AG09309 (cell line): ENCODE measurements at regions not wholly inside any gene's neighbourhood (a gene's known extent, or its start where the extent isn't known, plus 50 kb on each side); places are given as distances from the start of the nearest gene placed in this dataset.

ENCODE experiments used
- DNase-seq: peaks from one replicate; pipeline ENCODE4 v3.0.0-alpha.2; 2010; ENCODE audit warnings: low read depth
- H3K4me3 ChIP-seq: 2 replicates; pipeline ENCODE4 v1.5.1; 2011; ENCODE audit warnings: mild to moderate bottlenecking, low read depth, low read length, moderate library complexity; ENCODE audit not compliant: control insufficient read depth
- TF ChIP-seq, protein P1 (sequence below): IDR thresholded peaks from 2 replicates; pipeline ENCODE4 v1.5.1; 2011; ENCODE audit warnings: mild to moderate bottlenecking, low read depth, low read length, inconsistent platforms; ENCODE audit not compliant: insufficient read depth, control insufficient read depth; ENCODE audit errors: missing control alignments

GRCh38 chr5:166942948-166943347 is 1348.5 kb upstream of the WWC1 start:
- DNase-seq, result no peak
- no peak overlapping the region for H3K4me3 ChIP-seq
- TF ChIP-seq, protein P1, sequence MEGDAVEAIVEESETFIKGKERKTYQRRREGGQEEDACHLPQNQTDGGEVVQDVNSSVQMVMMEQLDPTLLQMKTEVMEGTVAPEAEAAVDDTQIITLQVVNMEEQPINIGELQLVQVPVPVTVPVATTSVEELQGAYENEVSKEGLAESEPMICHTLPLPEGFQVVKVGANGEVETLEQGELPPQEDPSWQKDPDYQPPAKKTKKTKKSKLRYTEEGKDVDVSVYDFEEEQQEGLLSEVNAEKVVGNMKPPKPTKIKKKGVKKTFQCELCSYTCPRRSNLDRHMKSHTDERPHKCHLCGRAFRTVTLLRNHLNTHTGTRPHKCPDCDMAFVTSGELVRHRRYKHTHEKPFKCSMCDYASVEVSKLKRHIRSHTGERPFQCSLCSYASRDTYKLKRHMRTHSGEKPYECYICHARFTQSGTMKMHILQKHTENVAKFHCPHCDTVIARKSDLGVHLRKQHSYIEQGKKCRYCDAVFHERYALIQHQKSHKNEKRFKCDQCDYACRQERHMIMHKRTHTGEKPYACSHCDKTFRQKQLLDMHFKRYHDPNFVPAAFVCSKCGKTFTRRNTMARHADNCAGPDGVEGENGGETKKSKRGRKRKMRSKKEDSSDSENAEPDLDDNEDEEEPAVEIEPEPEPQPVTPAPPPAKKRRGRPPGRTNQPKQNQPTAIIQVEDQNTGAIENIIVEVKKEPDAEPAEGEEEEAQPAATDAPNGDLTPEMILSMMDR, result no peak

DNA sequence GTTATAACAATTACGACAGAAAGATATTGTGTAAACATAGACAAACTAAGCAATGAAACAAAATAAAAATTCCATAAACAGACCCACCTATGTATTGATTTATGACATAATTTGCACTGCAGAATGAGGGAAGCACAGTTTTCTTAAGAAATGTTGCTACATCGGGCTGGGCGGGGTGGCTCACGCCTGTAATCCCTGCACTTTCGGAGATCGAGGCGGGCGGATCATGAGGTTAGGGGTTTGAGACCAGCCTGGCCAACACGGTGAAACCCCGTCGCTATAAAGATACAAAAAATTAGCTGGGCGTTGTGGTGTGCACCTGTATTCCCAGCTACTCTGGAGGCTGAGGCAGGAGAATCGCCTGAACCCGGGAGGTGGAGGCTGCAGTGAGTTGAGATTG is 1344.4 kb upstream of the WWC1 start:
- DNase-seq, result no peak
- TF ChIP-seq, protein P1, result no peak
- no peak overlapping the region for H3K4me3 ChIP-seq

DNA sequence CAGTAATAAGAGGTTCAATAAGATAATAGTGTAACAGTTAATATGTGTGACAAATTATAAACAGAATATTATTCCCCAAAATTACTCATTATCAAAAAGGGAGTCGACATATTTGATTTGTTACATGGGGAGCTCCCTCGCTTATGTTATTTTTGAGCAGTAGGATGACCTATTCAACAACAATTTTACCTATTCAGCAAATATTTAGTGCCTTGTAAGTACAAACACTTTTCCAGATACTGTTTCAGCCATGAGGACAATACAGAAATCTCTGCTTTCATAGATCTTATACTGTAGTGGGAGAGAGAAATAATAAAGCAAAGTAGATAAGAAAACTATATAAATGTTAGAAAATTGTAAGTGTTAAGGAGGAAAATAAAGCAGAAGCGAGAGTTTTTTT is 1342.8 kb upstream of the WWC1 start:
- DNase-seq, result no peak
- H3K4me3 ChIP-seq, result no peak overlapping the region
- TF ChIP-seq, protein P1, result no peak

- DNase-seq, result no peak
These were observed 1339.4 kb upstream of the WWC1 start for GRCh38 chr5:166952048-166952447.

GRCh38 chr5:166957782-166958181 is 1333.7 kb upstream of the WWC1 start:
- TF ChIP-seq, protein P1, result no peak
- no peak for DNase-seq
- H3K4me3 ChIP-seq, result no peak overlapping the region

More at GRCh38 chr5:166952048-166952447, 1339.4 kb upstream of the WWC1 start:
- TF ChIP-seq, protein P1, result no peak
- H3K4me3 ChIP-seq, result no peak overlapping the region

- no peak overlapping the region for H3K4me3 ChIP-seq
- TF ChIP-seq, protein P1, result no peak
- no peak for DNase-seq
These were observed 1331.7 kb upstream of the WWC1 start for GRCh38 chr5:166959766-166960165.

DNA sequence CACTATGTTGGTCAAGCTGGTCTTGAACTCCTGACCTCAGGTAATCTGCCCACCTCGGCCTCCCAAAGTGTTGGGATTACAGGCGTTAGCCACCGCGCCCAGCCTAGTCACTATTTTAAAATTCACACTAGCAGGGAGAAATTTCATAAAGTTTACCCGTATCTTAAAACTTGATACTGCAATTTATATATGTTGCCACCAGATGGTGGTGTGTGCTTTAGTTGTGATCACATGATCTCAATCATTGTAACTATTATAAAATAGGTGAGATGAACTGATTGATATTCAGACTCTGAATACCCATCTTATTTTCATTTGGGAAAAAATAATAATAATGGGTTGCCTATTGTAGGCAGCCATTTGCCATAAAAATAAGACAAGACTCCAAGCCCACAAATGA is 1330.4 kb upstream of the WWC1 start:
- TF ChIP-seq, protein P1, result no peak
- H3K4me3 ChIP-seq, result no peak overlapping the region
- no peak for DNase-seq
